ENCODE measurements at regions not wholly inside any gene's neighbourhood (a gene's known extent, or its start where the extent isn't known, plus 50 kb on each side); places are given as distances from the start of the nearest gene placed in this dataset.

- Mint-ChIP-seq H3K4me3 (ENCODE audit: low read depth) (no peak overlapping the region), H3K27me3 (no peaks in the 10 kb centered on the region), H3K36me3 (ENCODE audit: insufficient read depth) (peaks cover 4% of the 10 kb centered on the region), H3K9me3 (ENCODE audit: low read depth) (no peaks in the 10 kb centered on the region), H3K4me1 (ENCODE audit: low read depth) (peaks cover 17% of the 10 kb centered on the region), H3K27ac (no peak overlapping the region)
- no peak for DNase-seq (ENCODE audit: low spot score, unreplicated experiment)
- TF ChIP-seq CTCF (IDR thresholded peaks at IDR 0.05; ENCODE audit: unreplicated experiment): no peak
These were observed 285.3 kb upstream of the DMRT1 start for GRCh38 chr9:556199-556598.

- Mint-ChIP-seq H3K4me3 (ENCODE audit: low read depth) (no peak overlapping the region), H3K36me3 (ENCODE audit: insufficient read depth) (peaks cover 2% of the 10 kb centered on the region), H3K9me3 (ENCODE audit: low read depth) (no peaks in the 10 kb centered on the region), H3K27me3 (no peaks in the 10 kb centered on the region), H3K4me1 (ENCODE audit: low read depth) (peaks cover 13% of the 10 kb centered on the region), H3K27ac (no peak overlapping the region)
- no peak for TF ChIP-seq CTCF (IDR thresholded peaks at IDR 0.05; ENCODE audit: unreplicated experiment)
- DNase-seq (ENCODE audit: low spot score, unreplicated experiment): no peak
These were observed 284.8 kb upstream of the DMRT1 start for GRCh38 chr9:556675-557074.

- no peak for DNase-seq (ENCODE audit: low spot score, unreplicated experiment)
- TF ChIP-seq CTCF (IDR thresholded peaks at IDR 0.05; ENCODE audit: unreplicated experiment): no peak
- H3K36me3 Mint-ChIP-seq (ENCODE audit: insufficient read depth): no peaks in the 10 kb centered on the region
- H3K27ac Mint-ChIP-seq: no peak overlapping the region
- H3K27me3 Mint-ChIP-seq: no peaks in the 10 kb centered on the region
- no peak overlapping the region for H3K4me3 Mint-ChIP-seq (ENCODE audit: low read depth)
- no peaks in the 10 kb centered on the region for H3K9me3 Mint-ChIP-seq (ENCODE audit: low read depth)
- peaks cover 14% of the 10 kb centered on the region for H3K4me1 Mint-ChIP-seq (ENCODE audit: low read depth)
These were observed 283.8 kb upstream of the DMRT1 start for GRCh38 chr9:557601-558201.

GRCh38 chr9:561427-561826 lies 280.1 kb upstream of the DMRT1 start:
- Mint-ChIP-seq H3K27me3 (no peaks in the 10 kb centered on the region), H3K9me3 (ENCODE audit: low read depth) (peaks cover 15% of the 10 kb centered on the region), H3K27ac (no peak overlapping the region), H3K4me3 (ENCODE audit: low read depth) (no peak overlapping the region), H3K36me3 (ENCODE audit: insufficient read depth) (peaks cover 19% of the 10 kb centered on the region), H3K4me1 (ENCODE audit: low read depth) (peaks cover 20% of the 10 kb centered on the region)
- DNase-seq (ENCODE audit: low spot score, unreplicated experiment): no peak
- TF ChIP-seq CTCF (IDR thresholded peaks at IDR 0.05; ENCODE audit: unreplicated experiment): no peak

GRCh38 chr9:563200-563599 lies 278.3 kb upstream of the DMRT1 start:
- H3K4me1 Mint-ChIP-seq (ENCODE audit: low read depth): peaks cover 21% of the 10 kb centered on the region
- no peaks in the 10 kb centered on the region for H3K27me3 Mint-ChIP-seq
- no peak overlapping the region for H3K27ac Mint-ChIP-seq
- peaks cover 26% of the 10 kb centered on the region for H3K36me3 Mint-ChIP-seq (ENCODE audit: insufficient read depth)
- no peak for TF ChIP-seq CTCF (IDR thresholded peaks at IDR 0.05; ENCODE audit: unreplicated experiment)
- H3K9me3 Mint-ChIP-seq (ENCODE audit: low read depth): peaks cover 19% of the 10 kb centered on the region
- H3K4me3 Mint-ChIP-seq (ENCODE audit: low read depth): no peak overlapping the region
- no peak for DNase-seq (ENCODE audit: low spot score, unreplicated experiment)
